HG02571 (cell line): ENCODE measurements at regions not wholly inside any gene's neighbourhood (a gene's known extent, or its start where the extent isn't known, plus 50 kb on each side); places are given as distances from the start of the nearest gene placed in this dataset.

Experiments used
- ATAC-seq: cut with Tn5 transposase; IDR thresholded peaks from one replicate; pipeline ENCODE4 v1.9.1; 2021; ENCODE audit warnings: mild to moderate bottlenecking, moderate library complexity; ENCODE audit not compliant: unreplicated experiment

GRCh38 chr9:95733741-95734666 is 141.5 kb upstream of the ERCC6L2 start:
- ATAC-seq = no peak

- no peak for ATAC-seq
Observed at GRCh38 chr9:95732802-95733688, 142.4 kb upstream of the ERCC6L2 start.

- no peak for ATAC-seq
Observed at GRCh38 chr9:95731876-95732275, 143.6 kb upstream of the ERCC6L2 start.

- no peak for ATAC-seq
Observed at GRCh38 chr9:95729669-95730368, 145.7 kb upstream of the ERCC6L2 start.

DNA sequence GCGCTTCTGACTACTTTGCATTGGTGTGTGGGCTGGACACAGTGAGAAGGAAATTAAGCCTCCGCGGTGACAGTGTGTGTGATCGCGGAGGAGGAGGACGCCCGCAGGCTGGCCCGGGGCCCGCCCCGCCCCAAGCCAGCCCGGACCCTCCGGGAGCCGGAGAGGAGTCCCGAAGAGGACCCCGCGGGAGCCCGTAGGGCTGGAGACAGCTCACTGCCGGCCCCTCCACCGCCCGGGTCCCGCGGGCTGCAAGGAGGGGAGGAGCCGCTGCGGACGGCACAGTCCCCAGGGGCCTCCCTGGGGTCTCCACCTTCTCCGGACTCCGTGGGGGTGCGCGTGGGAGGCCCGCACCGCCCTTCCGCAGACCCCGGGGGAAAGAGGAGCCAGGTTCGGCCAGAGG is 146.4 kb upstream of the ERCC6L2 start:
- no peak for ATAC-seq

- no peak for ATAC-seq
Observed at GRCh38 chr9:95727947-95728520, 147.5 kb upstream of the ERCC6L2 start.

DNA sequence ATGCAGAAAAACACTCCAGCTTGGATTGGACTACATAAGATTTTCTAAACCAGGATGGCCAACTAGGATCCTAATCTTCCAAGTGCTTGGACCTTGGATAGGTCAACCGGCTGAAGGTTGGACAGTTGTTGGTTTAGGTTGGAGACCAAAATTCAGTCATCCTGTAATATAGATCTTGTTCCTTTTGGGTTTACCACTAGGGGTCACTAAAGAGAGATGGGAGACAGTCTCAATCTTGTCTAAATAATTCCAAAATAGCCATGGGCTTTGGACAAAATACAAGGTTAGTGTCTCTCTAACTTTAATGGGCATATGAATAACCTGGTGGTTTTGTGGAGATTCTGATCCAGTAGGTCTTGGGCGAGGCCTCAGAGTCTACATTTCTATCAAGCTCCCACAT is 148.7 kb upstream of the ERCC6L2 start:
- no peak for ATAC-seq

- no peak for ATAC-seq
Observed at GRCh38 chr9:95725045-95725444, 150.4 kb upstream of the ERCC6L2 start.

- ATAC-seq = peak; percentile 93
Observed at GRCh38 chr9:95724253-95724991, 151.1 kb upstream of the ERCC6L2 start.

DNA sequence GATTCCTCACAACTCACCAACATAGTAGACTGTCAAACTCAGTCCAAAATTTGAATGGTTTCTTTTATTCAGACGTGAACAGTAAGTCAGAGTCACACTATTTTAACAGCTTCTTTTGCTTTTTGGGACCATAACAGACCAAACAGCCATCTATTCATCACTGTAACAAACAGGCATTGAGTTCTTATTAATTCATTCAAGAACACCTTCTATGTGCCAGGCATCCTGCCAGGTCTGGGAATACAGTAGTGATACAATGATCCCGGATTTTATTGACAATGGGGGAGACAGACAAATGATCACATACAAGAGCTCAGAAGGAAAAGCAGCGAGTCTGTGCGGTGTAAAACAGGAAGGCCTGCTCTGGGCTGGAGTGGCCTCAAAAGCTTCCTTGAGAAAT is 153.3 kb upstream of the ERCC6L2 start:
- no peak for ATAC-seq

DNA sequence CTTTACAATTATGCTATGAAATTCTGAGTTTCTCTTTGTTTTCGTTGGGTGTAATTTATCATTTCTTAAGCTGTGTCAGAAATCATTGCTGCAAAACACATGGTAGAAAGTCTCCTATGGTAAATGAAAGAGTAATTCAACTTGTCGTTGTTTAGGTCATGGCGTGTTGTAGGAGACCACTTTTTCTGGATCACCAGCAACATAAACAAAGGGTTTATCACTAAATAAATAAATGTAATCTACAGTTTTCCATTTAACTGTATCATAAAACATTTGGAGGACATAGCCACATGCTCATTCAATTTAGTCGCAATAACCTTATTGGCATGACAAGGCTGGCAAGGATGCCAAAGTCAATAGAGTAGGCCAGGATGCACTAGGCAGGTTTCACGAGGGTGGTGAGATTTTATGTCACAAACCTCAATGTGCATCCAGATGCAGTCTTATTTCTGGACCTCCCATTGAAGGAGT is 154.4 kb upstream of the ERCC6L2 start:
- ATAC-seq = no peak

DNA sequence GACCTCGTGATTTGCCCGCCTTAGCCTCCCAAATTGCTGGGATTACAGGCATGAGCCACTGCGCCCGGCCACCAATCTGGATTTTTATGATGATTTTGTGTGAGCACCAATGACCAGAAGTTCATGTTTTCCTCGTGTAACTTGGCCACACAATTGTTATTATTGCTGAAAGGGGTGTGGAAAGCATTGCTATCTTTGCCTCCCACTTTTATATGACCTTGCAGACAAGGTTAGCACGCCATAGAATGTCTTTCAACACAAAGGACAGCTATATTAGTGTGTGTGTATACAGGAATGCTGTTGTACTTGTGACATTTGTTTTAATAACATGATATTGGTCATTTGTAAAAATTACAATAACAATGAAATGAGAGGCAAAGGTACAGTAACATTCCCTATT is 155.0 kb upstream of the ERCC6L2 start:
- ATAC-seq = no peak

DNA sequence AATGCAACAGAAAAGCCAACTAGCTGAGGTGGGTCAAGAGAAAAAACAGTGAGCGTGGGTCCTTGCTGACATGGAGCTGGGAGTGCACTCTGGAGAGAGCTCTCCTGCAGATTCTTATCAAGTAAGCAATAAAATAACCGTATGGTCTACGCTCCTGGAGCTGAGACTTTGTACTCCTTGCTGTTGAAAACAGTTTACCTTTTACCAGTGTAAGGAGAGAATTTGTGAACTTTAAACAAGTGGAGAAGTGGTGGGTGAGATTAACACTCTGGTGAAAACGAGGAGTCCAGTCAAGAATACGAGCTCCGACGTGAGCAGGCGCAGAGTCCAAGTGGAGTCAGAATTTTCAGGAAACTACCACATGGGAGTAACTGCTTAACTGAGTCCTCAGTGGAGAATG is 156.1 kb upstream of the ERCC6L2 start:
- ATAC-seq = no peak

- no peak for ATAC-seq
Observed at GRCh38 chr9:95718263-95718662, 157.2 kb upstream of the ERCC6L2 start.

GRCh38 chr9:95715868-95716435 is 159.5 kb upstream of the ERCC6L2 start:
- ATAC-seq = no peak

GRCh38 chr9:95710446-95710845 is 165.0 kb upstream of the ERCC6L2 start:
- ATAC-seq = no peak

DNA sequence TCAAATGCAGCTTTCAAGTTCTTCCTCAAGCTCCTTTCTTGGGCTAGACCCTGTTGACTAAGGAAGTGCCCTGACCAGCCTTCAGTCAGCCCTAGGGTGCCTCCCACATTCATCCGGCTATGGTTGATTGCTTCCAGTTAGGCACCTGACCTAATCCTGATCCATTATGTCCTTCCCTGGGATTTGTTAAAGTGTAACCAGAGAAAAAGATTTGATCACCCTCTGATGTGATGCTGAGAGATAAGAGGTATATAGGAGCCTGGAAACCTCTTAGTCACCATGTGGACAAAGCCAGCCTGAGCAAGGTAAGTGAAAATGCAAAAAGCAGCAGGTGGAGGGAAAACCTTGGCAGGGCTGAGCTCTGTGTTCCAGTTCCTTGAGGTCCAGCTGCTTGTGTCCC is 178.8 kb upstream of the ERCC6L2 start:
- ATAC-seq = no peak

DNA sequence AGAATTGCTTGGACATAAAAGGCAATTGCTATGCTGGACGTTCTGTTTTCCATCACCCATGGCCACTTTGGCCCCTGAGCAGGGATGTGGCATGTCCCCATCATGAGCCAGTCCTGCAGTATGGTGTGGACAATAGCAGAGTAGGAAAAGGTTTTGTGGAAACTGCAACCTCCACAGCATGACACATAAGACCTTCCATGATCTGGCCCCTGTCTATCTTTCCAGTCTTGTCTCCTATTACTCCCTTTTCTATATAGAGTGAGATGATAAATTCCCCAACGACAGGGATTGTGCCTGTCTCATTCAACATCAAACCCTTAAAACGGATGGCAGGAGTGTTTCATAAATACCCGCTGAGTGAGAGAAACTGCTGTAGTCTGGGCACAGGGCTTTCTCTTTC is 174.7 kb upstream of the PTCH1 start:
- no peak for ATAC-seq

DNA sequence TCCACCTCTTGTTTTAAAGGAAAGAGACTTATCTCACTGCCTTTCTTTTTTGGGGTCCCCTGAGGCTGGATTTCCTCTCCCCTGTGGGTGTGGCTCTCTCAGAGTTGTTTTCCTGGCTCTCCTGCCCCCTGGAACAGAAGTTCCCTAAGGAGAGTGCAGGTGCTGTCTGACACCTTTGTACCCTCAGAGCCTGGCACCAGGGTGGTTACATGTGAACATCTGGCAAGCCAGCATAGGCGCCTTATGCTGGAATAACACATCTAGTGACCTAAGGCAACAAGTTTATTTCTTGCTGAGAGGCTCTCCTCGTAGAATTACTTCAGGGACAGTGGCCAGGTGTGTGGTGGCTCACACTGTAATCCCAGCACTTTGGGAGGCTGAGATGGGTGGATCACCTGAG is 172.9 kb upstream of the PTCH1 start:
- ATAC-seq = no peak

- ATAC-seq = no peak
Observed at GRCh38 chr9:95684516-95684915, 167.7 kb upstream of the PTCH1 start.
